Smooth muscle cell (in vitro differentiated cells): ENCODE measurements at regions not wholly inside any gene's neighbourhood (a gene's known extent, or its start where the extent isn't known, plus 50 kb on each side); places are given as distances from the start of the nearest gene placed in this dataset.
A peak's percentile ranks its signal among the peaks of the same experiment; 100 is the strongest.

Experiments
- DNase-seq: peaks from one replicate; lab custom pipeline; 2025; ENCODE audit not compliant: unreplicated experiment; lab: John Stamatoyannopoulos, UW
- H2AFZ ChIP-seq: fragments of 200-600 bp; sonication (generic); 2 replicates; pipeline ENCODE4 v1.6.0; 2016; ENCODE audit warnings: antibody characterized with exemption, low read depth, mild to moderate bottlenecking
- H3F3A ChIP-seq: fragments of 200-600 bp; sonication (generic); 2 replicates; pipeline ENCODE4 v1.6.0; 2017; ENCODE audit warnings: antibody characterized with exemption, low read depth
- H3K27ac ChIP-seq: fragments of 200-600 bp; sonication (generic); 2 replicates; pipeline ENCODE4 v1.5.1; 2016; ENCODE audit warnings: low read depth, mild to moderate bottlenecking
- H3K27me3 ChIP-seq: fragments of 200-600 bp; sonication (generic); 2 replicates; pipeline ENCODE4 v1.6.1; 2016; ENCODE audit warnings: low read depth, mild to moderate bottlenecking
- H3K36me3 ChIP-seq: fragments of 200-600 bp; sonication (generic); 2 replicates; pipeline ENCODE4 v1.5.1; 2016; ENCODE audit warnings: low read depth
- H3K4me1 ChIP-seq: fragments of 200-600 bp; sonication (generic); 2 replicates; pipeline ENCODE4 v1.5.1; 2016; ENCODE audit warnings: low read depth
- H3K4me2 ChIP-seq: fragments of 200-600 bp; sonication (generic); 2 replicates; pipeline ENCODE4 v1.6.0; 2016; ENCODE audit warnings: mild to moderate bottlenecking
- H3K4me3 ChIP-seq: fragments of 200-600 bp; sonication (generic); 2 replicates; pipeline ENCODE4 v1.5.1; 2016; ENCODE audit warnings: mild to moderate bottlenecking
- H3K79me2 ChIP-seq: fragments of 200-600 bp; sonication (generic); 2 replicates; pipeline ENCODE4 v1.6.0; 2016; ENCODE audit warnings: low read depth, mild to moderate bottlenecking
- H3K9ac ChIP-seq: fragments of 200-600 bp; sonication (generic); 2 replicates; pipeline ENCODE4 v1.6.0; 2016; ENCODE audit warnings: low read depth
- H3K9me3 ChIP-seq: fragments of 200-600 bp; sonication (generic); replicated peaks from 2 replicates; pipeline ENCODE4 v1.5.1; 2016; ENCODE audit warnings: low read depth
- H4K20me1 ChIP-seq: fragments of 200-600 bp; sonication (generic); 2 replicates; pipeline ENCODE4 v1.6.0; 2016; ENCODE audit warnings: low read depth
- CTCF ChIP-seq: fragments of 200-600 bp; sonication (generic); IDR thresholded peaks from 2 replicates; pipeline ENCODE4 v1.5.1; 2017; ENCODE audit warnings: borderline replicate concordance, mild to moderate bottlenecking, antibody characterized with exemption; ENCODE audit not compliant: insufficient read depth, poor library complexity, severe bottlenecking
- WGBS: methylation state at CpG from one replicate; pipeline ENCODE4 v1.1.7; 2016; ENCODE audit warnings: low lambda C conversion rate; 5-methylcytosine and 5-hydroxymethylcytosine counted together

GRCh38 chr11:86749821-86750401 is 50.4 kb upstream of the PRSS23 start:
- H4K20me1 ChIP-seq: no peaks in the 10 kb centered on the region
- DNase-seq: no peak
- peaks cover 4% of the 10 kb centered on the region for H3F3A ChIP-seq
- no peak for TF ChIP-seq CTCF
- H3K4me2 ChIP-seq: no peak overlapping the region
- H3K79me2 ChIP-seq: no peaks in the 10 kb centered on the region
- no peak overlapping the region for H3K27ac ChIP-seq
- H3K36me3 ChIP-seq: no peaks in the 10 kb centered on the region
- no peaks in the 10 kb centered on the region for H3K9me3 ChIP-seq
- WGBS: 22% methylated on average over 2 of the region's 2 CpGs
- no peak overlapping the region for H3K9ac ChIP-seq
- peaks cover 9% of the 10 kb centered on the region for H3K4me1 ChIP-seq
- no peak overlapping the region for H2AFZ ChIP-seq
- H3K27me3 ChIP-seq: no peaks in the 10 kb centered on the region
- no peak overlapping the region for H3K4me3 ChIP-seq

GRCh38 chr11:86749376-86749775 is 51.0 kb upstream of the PRSS23 start:
- TF ChIP-seq CTCF: no peak
- no peak overlapping the region for H3K27ac ChIP-seq
- H3K4me2 ChIP-seq: no peak overlapping the region
- H3K36me3 ChIP-seq: no peaks in the 10 kb centered on the region
- no peaks in the 10 kb centered on the region for H4K20me1 ChIP-seq
- peaks cover 9% of the 10 kb centered on the region for H3K4me1 ChIP-seq
- no peak overlapping the region for H2AFZ ChIP-seq
- H3K9ac ChIP-seq: no peak overlapping the region
- H3K27me3 ChIP-seq: no peaks in the 10 kb centered on the region
- DNase-seq: no peak
- no peak overlapping the region for H3K4me3 ChIP-seq
- no peaks in the 10 kb centered on the region for H3K9me3 ChIP-seq
- H3F3A ChIP-seq: peaks cover 8% of the 10 kb centered on the region
- no peaks in the 10 kb centered on the region for H3K79me2 ChIP-seq
- WGBS: 100% methylated on average over 3 of the region's 3 CpGs

- Histone ChIP-seq H3K27me3 (no peaks in the 10 kb centered on the region), H3K4me1 (peaks cover 14% of the 10 kb centered on the region), H3K9me3 (no peaks in the 10 kb centered on the region), H2AFZ (no peak overlapping the region), H3K36me3 (no peaks in the 10 kb centered on the region), H4K20me1 (no peaks in the 10 kb centered on the region), H3K4me3 (no peak overlapping the region), H3F3A (peaks cover 8% of the 10 kb centered on the region), H3K4me2 (no peak overlapping the region), H3K79me2 (no peaks in the 10 kb centered on the region), H3K27ac (peak overlapping the region; percentile 98), H3K9ac (no peak overlapping the region)
- DNase-seq: no peak
- WGBS: 54% methylated on average over 4 of the region's 4 CpGs
- no peak for TF ChIP-seq CTCF
These were observed 52.0 kb upstream of the PRSS23 start for GRCh38 chr11:86748296-86748695.

- Histone ChIP-seq H3K27ac (peak overlapping the region; percentile 98), H3K36me3 (no peaks in the 10 kb centered on the region), H3K79me2 (no peaks in the 10 kb centered on the region), H3K4me1 (peaks cover 14% of the 10 kb centered on the region), H3K9ac (peak overlapping the region; percentile 29), H4K20me1 (no peaks in the 10 kb centered on the region), H3K9me3 (no peaks in the 10 kb centered on the region), H3K27me3 (no peaks in the 10 kb centered on the region), H3F3A (peaks cover 10% of the 10 kb centered on the region), H3K4me2 (no peak overlapping the region), H3K4me3 (no peak overlapping the region), H2AFZ (no peak overlapping the region)
- 91% methylated on average over 3 of the region's 3 CpGs for WGBS
- no peak for DNase-seq
- no peak for TF ChIP-seq CTCF
These were observed 52.5 kb upstream of the PRSS23 start for GRCh38 chr11:86747801-86748200.
